K562 (cell line): ENCODE measurements at regions not wholly inside any gene's neighbourhood (a gene's known extent, or its start where the extent isn't known, plus 50 kb on each side); places are given as distances from the start of the nearest gene placed in this dataset.

Source experiments
- ATAC-seq: fragments of 200-7000 bp; cut with Tn5 transposase; 3 replicates; pipeline ENCODE4 v1.9.1; 2020; ENCODE audit warnings: moderate library complexity
- BruUV-seq: library from RNA; stranded (reverse); fragments of 400-500 nt; replicated peaks from 2 replicates; lab custom pipeline; 2021; lab: Mats Ljungman, UMichigan
- CTCF ChIA-PET: fragments of 300-600 bp; formaldehyde crosslinking; extraction: SDS; loops from one replicate; lab custom pipeline; 2021; ENCODE audit warnings: low intra/inter-chr PET ratio; lab: Yijun Ruan, JAX
- POLR2A ChIA-PET: fragments of 300-600, 350-650 bp; sonication (Branson Sonifier 250); formaldehyde crosslinking; extraction: SDS; loops from one replicate; lab custom pipeline; 2021; ENCODE audit warnings: antibody characterized with exemption, inconsistent platforms; lab: Yijun Ruan, JAX
- DNase-seq, 4 experiments: peaks; one replicate each; pipeline versions ENCODE4 v3.0.0 to v3.0.0-alpha.2; 2011 to 2018; ENCODE audit warnings: low spot score in 3 of 4, mixed read lengths in 3 of 4; ENCODE audit errors: extremely low read depth in 1 of 4
- FAIRE-seq: peaks from 2 replicates; lab custom pipeline; 2011; peaks lifted over from hg19 to GRCh38; lab: Jason Lieb, UNC
- H2AFZ ChIP-seq: 2 replicates; pipeline ENCODE4 v1.6.0; 2011; ENCODE audit warnings: low read depth, low read length, control low read depth, inconsistent platforms
- H3K27ac ChIP-seq: fragments of 200-600 bp; 3 replicates; pipeline ENCODE4 v1.8.0; 2011; ENCODE audit warnings: low read depth, mild to moderate bottlenecking, control low read depth, inconsistent platforms, low read length, moderate library complexity, mixed read lengths; ENCODE audit errors: extremely low read depth
- H3K27me3 ChIP-seq, 2 experiments: fragments of 300-600 bp in 1 of 2; 2 replicates in 1 of 2; 3 replicates in 1 of 2; pipeline versions ENCODE4 v1.6.0 to v1.8.0; 2011; ENCODE audit warnings: inconsistent platforms in 2 of 2, low read length in 2 of 2, mild to moderate bottlenecking in 1 of 2, mixed read lengths in 1 of 2, moderate library complexity in 1 of 2; ENCODE audit not compliant: control insufficient read depth in 2 of 2, insufficient read depth in 2 of 2
- H3K36me3 ChIP-seq: fragments of 300-600 bp; 3 replicates; pipeline ENCODE4 v1.8.0; 2011; ENCODE audit warnings: mild to moderate bottlenecking, low read length, inconsistent platforms; ENCODE audit not compliant: control insufficient read depth, insufficient read depth
- H3K4me1 ChIP-seq, 2 experiments: fragments of 200-600 bp in 1 of 2; replicated peaks in 1 of 2; 2 replicates in 1 of 2; 3 replicates in 1 of 2; pipeline versions ENCODE4 v1.5.1 to v1.8.0; 2011; ENCODE audit warnings: inconsistent platforms in 2 of 2, low read length in 2 of 2, mild to moderate bottlenecking in 1 of 2, mixed read lengths in 1 of 2, moderate library complexity in 1 of 2; ENCODE audit not compliant: control insufficient read depth in 2 of 2, insufficient read depth in 2 of 2
- H3K4me2 ChIP-seq: 2 replicates; pipeline ENCODE4 v1.6.1; 2011; ENCODE audit warnings: low read length, control low read depth, inconsistent platforms, mixed read lengths; ENCODE audit not compliant: insufficient read depth
- H3K4me3 ChIP-seq: fragments of 200-600 bp; sonication (generic), shearing (Covaris generic); 2 replicates; pipeline ENCODE4 v1.5.1; 2016; ENCODE audit warnings: control low read depth, inconsistent platforms
- H3K79me2 ChIP-seq: fragments of 200-600 bp; 3 replicates; pipeline ENCODE4 v1.8.0; 2011; ENCODE audit warnings: low read length, inconsistent platforms; ENCODE audit not compliant: control insufficient read depth, insufficient read depth
- H3K9ac ChIP-seq, 2 experiments: 2 replicates each; pipeline versions ENCODE4 v1.6.0 to v1.6.1; 2011; ENCODE audit warnings: low read depth in 2 of 2, low read length in 2 of 2, control low read depth in 1 of 2, inconsistent platforms in 1 of 2, mild to moderate bottlenecking in 1 of 2, mixed read lengths in 1 of 2; ENCODE audit not compliant: insufficient read depth in 1 of 2
- H3K9me1 ChIP-seq: one replicate; pipeline ENCODE4 v1.6.0; 2011; ENCODE audit warnings: inconsistent platforms, mild to moderate bottlenecking, low read length, moderate library complexity; ENCODE audit not compliant: control insufficient read depth, insufficient read depth
- H3K9me3 ChIP-seq: replicated peaks from 2 replicates; pipeline ENCODE4 v1.5.1; 2011; ENCODE audit warnings: low read depth, low read length, inconsistent platforms; ENCODE audit not compliant: control insufficient read depth, insufficient read depth
- H4K20me1 ChIP-seq: replicated peaks from 2 replicates; pipeline ENCODE4 v1.6.1; 2011; ENCODE audit warnings: low read length, inconsistent platforms, mixed read lengths; ENCODE audit not compliant: control insufficient read depth, insufficient read depth
- CCAR2 ChIP-seq: fragments of 200-400 bp; formaldehyde crosslinking; IDR thresholded peaks from 2 replicates; pipeline ENCODE4 v1.6.1; 2017; ENCODE audit warnings: mild to moderate bottlenecking, low read depth, low read length
- CTBP1 ChIP-seq: fragments of 450-650 bp; IDR thresholded peaks from 2 replicates; pipeline ENCODE4 v1.6.1; 2016; ENCODE audit warnings: borderline replicate concordance
- DNMT1 ChIP-seq: fragments of 450-650 bp; IDR thresholded peaks from 2 replicates; pipeline ENCODE4 v1.6.1; 2016; ENCODE audit warnings: antibody characterized with exemption, mild to moderate bottlenecking
- ETV6 ChIP-seq, 3 experiments: fragments of 150-350 bp in 1 of 3; sonication (generic) in 1 of 3; formaldehyde crosslinking in 1 of 3; IDR thresholded peaks; 2 replicates each; pipeline versions ENCODE4 v1.6.1 to v1.8.0; 2014 to 2022; ENCODE audit warnings: borderline replicate concordance in 2 of 3, low read depth in 2 of 3, antibody characterized with exemption in 1 of 3, low read length in 1 of 3, mild to moderate bottlenecking in 1 of 3, missing genetic modification reagents in 1 of 3
- FOS ChIP-seq: IDR thresholded peaks from 3 replicates; pipeline ENCODE4 v1.6.1; 2011; ENCODE audit not compliant: insufficient read length; ENCODE audit errors: extremely low read depth
- L3MBTL2 ChIP-seq: fragments of 450-650 bp; IDR thresholded peaks from 2 replicates; pipeline ENCODE4 v1.6.1; 2016; ENCODE audit warnings: mild to moderate bottlenecking, moderate library complexity
- MEIS2 ChIP-seq: fragments of 450-650 bp; IDR thresholded peaks from 2 replicates; pipeline ENCODE4 v1.6.1; 2014; ENCODE audit warnings: mild to moderate bottlenecking; ENCODE audit not compliant: partially characterized antibody
- SREBF1 ChIP-seq: fragments of 150-350 bp; IDR thresholded peaks from 2 replicates; pipeline ENCODE4 v1.6.1; 2014; ENCODE audit warnings: antibody characterized with exemption, low read depth, low read length, borderline replicate concordance
- ZNF384 ChIP-seq: IDR thresholded peaks from 2 replicates; pipeline ENCODE4 v1.6.1; 2012; ENCODE audit warnings: low read depth, low read length, improper control_type of control experiment
- ZNF830 ChIP-seq: fragments of 250-450 bp; sonication (Bioruptor Pico); IDR thresholded peaks from 2 replicates; pipeline ENCODE4 v1.5.0; 2021; ENCODE audit warnings: mild to moderate bottlenecking
- WGBS: fragments of 100-300 bp; shearing (Covaris generic); methylation state at CpG from one replicate; pipeline ENCODE4 v1.1.6; 2016; ENCODE audit warnings: low coverage, mixed read lengths; ENCODE audit not compliant: insufficient coverage; ENCODE audit errors: missing lambda C conversion rate; 5-methylcytosine and 5-hydroxymethylcytosine counted together
- in situ Hi-C: fragments of 300-500 bp; cut with MboI; formaldehyde crosslinking; loops from 4 replicates; pipeline ENCODE4 v1.15.0; 2018; ENCODE audit warnings: inconsistent platforms, mixed read lengths
- intact Hi-C: fragments of 100-400 bp; cut with micrococcal nuclease; formaldehyde crosslinking; loops from 2 replicates; pipeline ENCODE4 v1.14.2; 2022
- TF ChIP-seq, protein P1 (sequence below): sonication (generic); formaldehyde crosslinking; IDR thresholded peaks from 2 replicates; pipeline ENCODE4 v1.8.0; 2022; ENCODE audit warnings: mild to moderate bottlenecking, missing genetic modification reagents
- TF ChIP-seq, protein P2 (sequence below): fragments of 450-650 bp; IDR thresholded peaks from 2 replicates; pipeline ENCODE4 v1.6.1; 2016; ENCODE audit warnings: borderline replicate concordance

DNA sequence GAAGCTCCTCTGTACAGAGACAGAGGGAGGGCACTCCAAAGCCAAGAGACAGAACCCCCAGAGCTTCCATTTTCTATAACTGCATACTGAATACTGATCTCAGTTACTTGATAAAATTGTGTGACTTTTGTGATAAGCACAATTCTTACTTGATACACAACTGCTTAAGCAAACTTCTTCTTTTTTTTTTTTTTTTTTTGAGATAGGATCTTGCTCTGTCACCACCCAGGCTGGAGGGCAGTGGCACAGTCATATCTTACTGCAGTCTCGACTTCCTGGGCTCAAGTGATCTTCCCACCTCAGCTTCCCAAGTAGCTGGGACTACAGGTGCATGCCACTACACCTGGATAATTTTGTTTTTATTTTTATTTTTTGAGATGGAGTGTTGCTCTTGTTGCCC lies 252.1 kb upstream of the ZNF608 start:
- no peak for FAIRE-seq
- H3K4me2 ChIP-seq: no peak overlapping the region
- ATAC-seq: no peak
- H2AFZ ChIP-seq: no peak overlapping the region
- no TSS peak for BruUV-seq
- in situ Hi-C loops (no loop called here), intact Hi-C loops (no loop called here)
- H3K4me3 ChIP-seq: no peak overlapping the region
- H3K79me2 ChIP-seq: no peaks in the 10 kb centered on the region
- H3K9ac ChIP-seq: no peak overlapping the region
- H4K20me1 ChIP-seq: no peaks in the 10 kb centered on the region
- no peaks in the 10 kb centered on the region for H3K9me1 ChIP-seq
- no peaks in the 10 kb centered on the region for H3K27me3 ChIP-seq
- ChIA-PET CTCF (no interaction called here), POLR2A (interaction anchor here (0.5 kb wide), 1 partner anchor 1627 kb away, joined by 3 read pairs; no protein-coding TSS in a partner anchor)
- no peaks in the 10 kb centered on the region for H3K36me3 ChIP-seq
- WGBS: no CpG with 5 or more reads among the region's 1 CpG
- no peaks in the 10 kb centered on the region for H3K9me3 ChIP-seq
- no peak for DNase-seq
- TF ChIP-seq FOS (no peak), MEIS2 (peak; percentile 19), CCAR2 (no peak), ZNF384 (peak; percentile 53; the same call in 1 of the 2 replicates)
- no peaks in the 10 kb centered on the region; a peak in 1 of 5 replicates for H3K4me1 ChIP-seq
- H3K27ac ChIP-seq: no peak overlapping the region

DNA sequence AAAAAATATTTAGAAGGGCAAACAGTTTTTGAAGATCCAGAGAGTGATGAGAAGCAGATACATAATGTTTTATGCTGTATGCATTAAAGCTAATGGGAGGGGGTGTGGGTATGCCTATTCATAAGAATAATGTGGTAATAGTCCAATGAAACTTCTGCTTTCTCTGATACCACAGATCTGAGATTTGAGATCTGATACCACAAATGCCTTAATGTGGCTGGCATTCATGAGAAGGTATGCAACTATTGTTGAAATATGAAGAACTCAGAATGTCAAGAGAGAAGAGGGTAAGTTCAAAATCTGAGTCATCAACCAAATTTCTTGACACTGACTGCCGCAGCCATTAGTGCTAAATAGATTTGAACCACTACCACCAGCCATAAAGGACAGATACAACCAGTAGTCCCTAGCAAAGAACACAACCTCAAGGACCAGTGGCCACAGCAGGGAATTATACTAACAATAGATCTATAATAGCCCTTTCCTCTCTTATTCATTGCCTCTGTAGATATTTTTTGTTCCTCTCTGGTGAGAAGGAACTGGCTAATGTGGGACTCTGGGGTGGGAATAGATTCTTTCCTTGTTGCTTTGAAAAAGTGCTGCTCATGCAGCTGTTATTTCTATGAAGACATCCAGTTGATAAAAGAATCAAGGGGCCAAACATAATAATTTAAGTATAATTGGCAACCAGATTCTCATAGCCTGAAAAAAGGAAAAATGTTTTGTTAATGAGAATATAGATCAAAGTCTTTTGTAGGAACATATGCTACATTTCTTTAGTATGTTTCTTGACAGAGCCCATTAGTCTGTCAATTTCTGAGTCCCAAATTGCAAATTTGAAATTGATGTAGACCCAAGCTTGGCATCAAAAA lies 256.5 kb upstream of the ZNF608 start:
- DNase-seq: no peak
- CTCF ChIA-PET: no interaction called here
- POLR2A ChIA-PET: no interaction called here
- no peak for TF ChIP-seq SREBF1
- no peak for TF ChIP-seq ETV6 (IDR thresholded peaks at IDR 0.05; ENCODE audit: borderline replicate concordance in 1 of 2, low read depth in 2 of 2, low read length in 1 of 2)
- TF ChIP-seq ETV6 (CRISPR knock-in tag; IDR thresholded peaks at IDR 0.05; ENCODE audit: borderline replicate concordance): no peak
- TF ChIP-seq, protein P1, sequence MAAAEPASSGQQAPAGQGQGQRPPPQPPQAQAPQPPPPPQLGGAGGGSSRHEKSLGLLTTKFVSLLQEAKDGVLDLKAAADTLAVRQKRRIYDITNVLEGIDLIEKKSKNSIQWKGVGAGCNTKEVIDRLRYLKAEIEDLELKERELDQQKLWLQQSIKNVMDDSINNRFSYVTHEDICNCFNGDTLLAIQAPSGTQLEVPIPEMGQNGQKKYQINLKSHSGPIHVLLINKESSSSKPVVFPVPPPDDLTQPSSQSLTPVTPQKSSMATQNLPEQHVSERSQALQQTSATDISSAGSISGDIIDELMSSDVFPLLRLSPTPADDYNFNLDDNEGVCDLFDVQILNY: no peak
- TF ChIP-seq DNMT1: no peak
- TF ChIP-seq, protein P2, sequence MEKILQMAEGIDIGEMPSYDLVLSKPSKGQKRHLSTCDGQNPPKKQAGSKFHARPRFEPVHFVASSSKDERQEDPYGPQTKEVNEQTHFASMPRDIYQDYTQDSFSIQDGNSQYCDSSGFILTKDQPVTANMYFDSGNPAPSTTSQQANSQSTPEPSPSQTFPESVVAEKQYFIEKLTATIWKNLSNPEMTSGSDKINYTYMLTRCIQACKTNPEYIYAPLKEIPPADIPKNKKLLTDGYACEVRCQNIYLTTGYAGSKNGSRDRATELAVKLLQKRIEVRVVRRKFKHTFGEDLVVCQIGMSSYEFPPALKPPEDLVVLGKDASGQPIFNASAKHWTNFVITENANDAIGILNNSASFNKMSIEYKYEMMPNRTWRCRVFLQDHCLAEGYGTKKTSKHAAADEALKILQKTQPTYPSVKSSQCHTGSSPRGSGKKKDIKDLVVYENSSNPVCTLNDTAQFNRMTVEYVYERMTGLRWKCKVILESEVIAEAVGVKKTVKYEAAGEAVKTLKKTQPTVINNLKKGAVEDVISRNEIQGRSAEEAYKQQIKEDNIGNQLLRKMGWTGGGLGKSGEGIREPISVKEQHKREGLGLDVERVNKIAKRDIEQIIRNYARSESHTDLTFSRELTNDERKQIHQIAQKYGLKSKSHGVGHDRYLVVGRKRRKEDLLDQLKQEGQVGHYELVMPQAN: no peak
- TF ChIP-seq CTBP1: no peak
- no peak for TF ChIP-seq L3MBTL2
- TF ChIP-seq ZNF830 (CRISPR knock-in tag): no peak

More for the DNA sequence above, 256.5 kb upstream of the ZNF608 start:
- no TSS peak for BruUV-seq
- H3K27ac ChIP-seq: no peak overlapping the region
- H3K36me3 ChIP-seq: no peaks in the 10 kb centered on the region
- H3K9me3 ChIP-seq: no peaks in the 10 kb centered on the region
- no peaks in the 10 kb centered on the region for H3K79me2 ChIP-seq
- H3K4me2 ChIP-seq: no peak overlapping the region
- H3K9me1 ChIP-seq: no peaks in the 10 kb centered on the region
- no peaks in the 10 kb centered on the region for H4K20me1 ChIP-seq
- ATAC-seq: no peak
- FAIRE-seq: no peak
- no peaks in the 10 kb centered on the region; a peak in 1 of 5 replicates for H3K4me1 ChIP-seq
- intact Hi-C loops: no loop called here
- no peak overlapping the region for H3K9ac ChIP-seq
- WGBS: 18% methylated on average over 1 of the region's 1 CpG
- H2AFZ ChIP-seq: no peak overlapping the region
- in situ Hi-C loops: no loop called here
- no peaks in the 10 kb centered on the region for H3K27me3 ChIP-seq
- no peak overlapping the region for H3K4me3 ChIP-seq
